GM12872 (cell line): ENCODE measurements at regions not wholly inside any gene's neighbourhood (a gene's known extent, or its start where the extent isn't known, plus 50 kb on each side); places are given as distances from the start of the nearest gene placed in this dataset.

Source experiments
- CTCF ChIP-seq: IDR thresholded peaks from 3 replicates; pipeline ENCODE4 v1.5.1; 2011; ENCODE audit warnings: low read depth, mild to moderate bottlenecking, low read length, moderate library complexity; ENCODE audit not compliant: insufficient read depth

GRCh38 chrX:134139090-134139489 lies 97.9 kb upstream of the CCDC160 start:
- TF ChIP-seq CTCF = no peak

- peak; percentile 44; the same call in 2 of the 3 replicates for TF ChIP-seq CTCF
These were observed 92.8 kb upstream of the CCDC160 start for GRCh38 chrX:134144231-134144630.

- TF ChIP-seq CTCF = no peak
These were observed 90.5 kb upstream of the CCDC160 start for GRCh38 chrX:134146493-134146892.

GRCh38 chrX:134148172-134148692 lies 88.8 kb upstream of the CCDC160 start:
- no peak for TF ChIP-seq CTCF

GRCh38 chrX:134158821-134159512 lies 78.0 kb upstream of the CCDC160 start:
- TF ChIP-seq CTCF = no peak

GRCh38 chrX:134161162-134161561 lies 75.8 kb upstream of the CCDC160 start:
- no peak for TF ChIP-seq CTCF

GRCh38 chrX:134162032-134162431 lies 75.0 kb upstream of the CCDC160 start:
- no peak for TF ChIP-seq CTCF
